WTC11 (cell line): ENCODE measurements at regions not wholly inside any gene's neighbourhood (a gene's known extent, or its start where the extent isn't known, plus 50 kb on each side); places are given as distances from the start of the nearest gene placed in this dataset.

Source experiments
- ATF2 ChIP-seq: sonication (generic); formaldehyde crosslinking; IDR thresholded peaks from 2 replicates; pipeline ENCODE4 v1.8.1; 2022; ENCODE audit warnings: low read depth, missing genetic modification reagents, borderline replicate concordance
- CTCF ChIP-seq: fragments of 200-600 bp; IDR thresholded peaks from 2 replicates; pipeline ENCODE4 v1.8.0; 2022; ENCODE audit warnings: antibody characterized with exemption
- E2F4 ChIP-seq: sonication (generic); formaldehyde crosslinking; IDR thresholded peaks from 2 replicates; pipeline ENCODE4 v1.8.1; 2022; ENCODE audit warnings: low read depth, mild to moderate bottlenecking, moderate library complexity, missing genetic modification reagents, borderline replicate concordance
- FOXJ3 ChIP-seq: sonication (generic); formaldehyde crosslinking; IDR thresholded peaks from 2 replicates; pipeline ENCODE4 v1.9.0; 2021; ENCODE audit warnings: missing genetic modification reagents, mild to moderate bottlenecking, borderline replicate concordance
- JAZF1 ChIP-seq: fragments of 250-450 bp; sonication (Bioruptor Pico); IDR thresholded peaks from 2 replicates; pipeline ENCODE4 v1.9.0; 2021; ENCODE audit warnings: moderate library complexity, mild to moderate bottlenecking, inconsistent platforms
- MAX ChIP-seq: sonication (generic); formaldehyde crosslinking; IDR thresholded peaks from 2 replicates; pipeline ENCODE4 v1.8.0; 2022; ENCODE audit warnings: mild to moderate bottlenecking, missing genetic modification reagents
- NFYB ChIP-seq: sonication (generic); formaldehyde crosslinking; conservative IDR thresholded peaks from 2 replicates; pipeline ENCODE4 v1.8.0; 2022; ENCODE audit warnings: low read depth, missing genetic modification reagents
- PRRX2 ChIP-seq: fragments of 250-450 bp; sonication (Bioruptor Pico); IDR thresholded peaks from 2 replicates; pipeline ENCODE4 v1.8.0; 2021; ENCODE audit warnings: mild to moderate bottlenecking
- SP1 ChIP-seq: sonication (generic); formaldehyde crosslinking; conservative IDR thresholded peaks from 2 replicates; pipeline ENCODE4 v1.8.1; 2022; ENCODE audit warnings: missing genetic modification reagents
- ZNF138 ChIP-seq: sonication (generic); formaldehyde crosslinking; conservative IDR thresholded peaks from 2 replicates; pipeline ENCODE4 v1.8.1; 2022; ENCODE audit warnings: mild to moderate bottlenecking, moderate library complexity, missing genetic modification reagents
- TF ChIP-seq, protein P1 (sequence below): fragments of 250-450 bp; sonication (Bioruptor Pico); IDR thresholded peaks from 2 replicates; pipeline ENCODE4 v1.9.0; 2021; ENCODE audit warnings: mild to moderate bottlenecking
- TF ChIP-seq, protein P2 (sequence below): sonication (generic); formaldehyde crosslinking; IDR thresholded peaks from 2 replicates; pipeline ENCODE4 v1.8.0; 2022; ENCODE audit warnings: mild to moderate bottlenecking, missing genetic modification reagents

GRCh38 chr7:67564959-67565358 is 568.3 kb downstream of the TYW1 start:
- no peak for TF ChIP-seq NFYB (CRISPR knock-in tag)
- TF ChIP-seq SP1 (CRISPR knock-in tag): no peak
- no peak for TF ChIP-seq CTCF
- no peak for TF ChIP-seq PRRX2 (CRISPR knock-in tag)
- no peak for TF ChIP-seq ATF2 (CRISPR knock-in tag)
- TF ChIP-seq, protein P1, sequence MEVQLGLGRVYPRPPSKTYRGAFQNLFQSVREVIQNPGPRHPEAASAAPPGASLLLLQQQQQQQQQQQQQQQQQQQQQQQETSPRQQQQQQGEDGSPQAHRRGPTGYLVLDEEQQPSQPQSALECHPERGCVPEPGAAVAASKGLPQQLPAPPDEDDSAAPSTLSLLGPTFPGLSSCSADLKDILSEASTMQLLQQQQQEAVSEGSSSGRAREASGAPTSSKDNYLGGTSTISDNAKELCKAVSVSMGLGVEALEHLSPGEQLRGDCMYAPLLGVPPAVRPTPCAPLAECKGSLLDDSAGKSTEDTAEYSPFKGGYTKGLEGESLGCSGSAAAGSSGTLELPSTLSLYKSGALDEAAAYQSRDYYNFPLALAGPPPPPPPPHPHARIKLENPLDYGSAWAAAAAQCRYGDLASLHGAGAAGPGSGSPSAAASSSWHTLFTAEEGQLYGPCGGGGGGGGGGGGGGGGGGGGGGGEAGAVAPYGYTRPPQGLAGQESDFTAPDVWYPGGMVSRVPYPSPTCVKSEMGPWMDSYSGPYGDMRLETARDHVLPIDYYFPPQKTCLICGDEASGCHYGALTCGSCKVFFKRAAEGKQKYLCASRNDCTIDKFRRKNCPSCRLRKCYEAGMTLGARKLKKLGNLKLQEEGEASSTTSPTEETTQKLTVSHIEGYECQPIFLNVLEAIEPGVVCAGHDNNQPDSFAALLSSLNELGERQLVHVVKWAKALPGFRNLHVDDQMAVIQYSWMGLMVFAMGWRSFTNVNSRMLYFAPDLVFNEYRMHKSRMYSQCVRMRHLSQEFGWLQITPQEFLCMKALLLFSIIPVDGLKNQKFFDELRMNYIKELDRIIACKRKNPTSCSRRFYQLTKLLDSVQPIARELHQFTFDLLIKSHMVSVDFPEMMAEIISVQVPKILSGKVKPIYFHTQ (CRISPR knock-in tag): no peak
- no peak for TF ChIP-seq E2F4 (CRISPR knock-in tag)
- TF ChIP-seq MAX (CRISPR knock-in tag): no peak
- no peak for TF ChIP-seq FOXJ3 (CRISPR knock-in tag)
- TF ChIP-seq JAZF1 (CRISPR knock-in tag): no peak
- TF ChIP-seq ZNF138 (CRISPR knock-in tag): no peak
- TF ChIP-seq, protein P2, sequence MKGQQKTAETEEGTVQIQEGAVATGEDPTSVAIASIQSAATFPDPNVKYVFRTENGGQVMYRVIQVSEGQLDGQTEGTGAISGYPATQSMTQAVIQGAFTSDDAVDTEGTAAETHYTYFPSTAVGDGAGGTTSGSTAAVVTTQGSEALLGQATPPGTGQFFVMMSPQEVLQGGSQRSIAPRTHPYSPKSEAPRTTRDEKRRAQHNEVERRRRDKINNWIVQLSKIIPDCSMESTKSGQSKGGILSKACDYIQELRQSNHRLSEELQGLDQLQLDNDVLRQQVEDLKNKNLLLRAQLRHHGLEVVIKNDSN (CRISPR knock-in tag): no peak
